Thyroid gland (tissue), 4 donors: ENCODE measurements at regions not wholly inside any gene's neighbourhood (a gene's known extent, or its start where the extent isn't known, plus 50 kb on each side); places are given as distances from the start of the nearest gene placed in this dataset.

Experiments
- DNase-seq, 2 donors: peaks; one replicate each; pipeline ENCODE4 v3.0.0-alpha.2; 2019
- H3K27ac ChIP-seq, 3 donors: fragments of 200-600 bp; sonication (generic); 1 replicate in 2 of 3; 2 replicates in 1 of 3; pipeline ENCODE4 v1.5.1; 2016 to 2019; ENCODE audit warnings: mild to moderate bottlenecking in 1 of 3, moderate library complexity in 1 of 3
- H3K27me3 ChIP-seq: fragments of 200-600 bp; sonication (generic); one replicate; pipeline ENCODE4 v1.5.1; 2019
- H3K36me3 ChIP-seq, 2 donors: fragments of 200-600 bp; sonication (generic); one replicate each; pipeline ENCODE4 v1.5.1; 2016 to 2019
- H3K4me1 ChIP-seq, 2 donors: fragments of 200-600 bp; sonication (generic); one replicate each; pipeline ENCODE4 v1.5.1; 2017 to 2019
- H3K4me3 ChIP-seq, 3 donors: fragments of 200-600 bp; sonication (generic); replicated peaks in 1 of 3; 1 replicate in 2 of 3; 2 replicates in 1 of 3; pipeline ENCODE4 v1.5.1; 2016; ENCODE audit warnings: mild to moderate bottlenecking in 1 of 3
- H3K9me3 ChIP-seq: fragments of 200-600 bp; sonication (generic); one replicate; pipeline ENCODE4 v1.5.1; 2017
- CTCF ChIP-seq, 6 experiments: fragments of 200-600 bp in 3 of 6; fragments of 450-650 bp in 3 of 6; sonication (generic) in 3 of 6; IDR thresholded peaks; one replicate each; pipeline ENCODE4 v1.5.1; 2016 to 2019; ENCODE audit warnings: antibody characterized with exemption in 6 of 6, mild to moderate bottlenecking in 2 of 6, inconsistent platforms in 1 of 6, moderate library complexity in 1 of 6
- POLR2A ChIP-seq, 2 donors: fragments of 450-650 bp; IDR thresholded peaks; one replicate each; pipeline ENCODE4 v1.6.1; 2017; ENCODE audit warnings: antibody characterized with exemption in 2 of 2, mild to moderate bottlenecking in 2 of 2, moderate library complexity in 1 of 2
- WGBS, 2 donors: methylation state at CpG; one replicate each; pipeline ENCODE4 v1.1.5; 2017; 5-methylcytosine and 5-hydroxymethylcytosine counted together
- intact Hi-C: fragments of 100-400 bp; cut with DNase I; formaldehyde crosslinking; loops from one replicate; pipeline ENCODE4 v1.15.1; 2023

GRCh38 chrX:116930311-116930710 lies 467.5 kb upstream of the CT83 start:
- no peak overlapping the region for H3K4me3 ChIP-seq
- no peak for TF ChIP-seq POLR2A (IDR thresholded peaks at IDR 0.05)
- no peak for TF ChIP-seq CTCF (IDR thresholded peaks at IDR 0.05)
- DNase-seq = no peak
- H3K4me1 ChIP-seq = no peaks in the 10 kb centered on the region
- intact Hi-C loops = no loop called here
- WGBS, 2 donors = 16 to 30% methylated on average over 6 of the region's 6 CpGs
- H3K27me3 ChIP-seq = no peaks in the 10 kb centered on the region
- H3K27ac ChIP-seq = no peak overlapping the region
- no peaks in the 10 kb centered on the region for H3K36me3 ChIP-seq
- no peaks in the 10 kb centered on the region for H3K9me3 ChIP-seq

GRCh38 chrX:116897526-116897925 lies 434.8 kb upstream of the CT83 start:
- no peaks in the 10 kb centered on the region for H3K36me3 ChIP-seq
- no peaks in the 10 kb centered on the region for H3K27me3 ChIP-seq
- TF ChIP-seq CTCF (IDR thresholded peaks at IDR 0.05) = no peak
- TF ChIP-seq POLR2A (IDR thresholded peaks at IDR 0.05) = no peak
- no peak overlapping the region for H3K4me3 ChIP-seq
- intact Hi-C loops = no loop called here
- DNase-seq = no peak
- no peaks in the 10 kb centered on the region for H3K4me1 ChIP-seq
- H3K27ac ChIP-seq = no peak overlapping the region
- H3K9me3 ChIP-seq = no peaks in the 10 kb centered on the region

- Histone ChIP-seq H3K27me3 (no peaks in the 10 kb centered on the region), H3K9me3 (no peaks in the 10 kb centered on the region), H3K4me3 (no peak overlapping the region), H3K36me3 (no peaks in the 10 kb centered on the region), H3K27ac (no peak overlapping the region), H3K4me1 (no peaks in the 10 kb centered on the region)
- no peak for TF ChIP-seq POLR2A (IDR thresholded peaks at IDR 0.05)
- no peak for TF ChIP-seq CTCF (IDR thresholded peaks at IDR 0.05)
- intact Hi-C loops = no loop called here
- WGBS, 2 donors = 86% methylated on average over 1 of the region's 1 CpG; no CpG with 5 or more reads in 1 of the 2 donors
- DNase-seq = no peak
Measured at GRCh38 chrX:116881961-116882360, 419.2 kb upstream of the CT83 start.

GRCh38 chrX:116873671-116874070 lies 410.9 kb upstream of the CT83 start:
- Histone ChIP-seq H3K4me3 (no peak overlapping the region), H3K27ac (no peak overlapping the region), H3K4me1 (no peaks in the 10 kb centered on the region), H3K36me3 (no peaks in the 10 kb centered on the region), H3K9me3 (no peaks in the 10 kb centered on the region), H3K27me3 (no peaks in the 10 kb centered on the region)
- no peak for TF ChIP-seq CTCF (IDR thresholded peaks at IDR 0.05)
- no peak for TF ChIP-seq POLR2A (IDR thresholded peaks at IDR 0.05)
- intact Hi-C loops = no loop called here
- 61 to 84% methylated on average over 3 of the region's 3 CpGs for WGBS, 2 donors
- DNase-seq = no peak

- Histone ChIP-seq H3K4me1 (no peaks in the 10 kb centered on the region), H3K36me3 (no peaks in the 10 kb centered on the region), H3K4me3 (no peak overlapping the region), H3K27ac (no peak overlapping the region), H3K27me3 (no peaks in the 10 kb centered on the region), H3K9me3 (no peaks in the 10 kb centered on the region)
- DNase-seq = no peak
- 50 to 74% methylated on average over 1 of the region's 1 CpG for WGBS, 2 donors
- TF ChIP-seq CTCF (IDR thresholded peaks at IDR 0.05) (no peak), POLR2A (IDR thresholded peaks at IDR 0.05) (no peak)
- intact Hi-C loops = no loop called here
Measured at GRCh38 chrX:116872931-116873330, 410.2 kb upstream of the CT83 start.
